Prostate gland (tissue), 2 donors: ENCODE measurements at regions not wholly inside any gene's neighbourhood (a gene's known extent, or its start where the extent isn't known, plus 50 kb on each side); places are given as distances from the start of the nearest gene placed in this dataset.

Source experiments
- CTCF ChIP-seq, 4 experiments: fragments of 200-600 bp in 2 of 4; fragments of 450-650 bp in 2 of 4; sonication (generic) in 2 of 4; IDR thresholded peaks; 1 replicate in 3 of 4; 2 replicates in 1 of 4; pipeline ENCODE4 v1.5.1; 2016 to 2019; ENCODE audit warnings: antibody characterized with exemption in 4 of 4, mild to moderate bottlenecking in 2 of 4, moderate library complexity in 2 of 4
- POLR2A ChIP-seq: fragments of 450-650 bp; IDR thresholded peaks from one replicate; pipeline ENCODE4 v1.6.1; 2016; ENCODE audit warnings: antibody characterized with exemption, mild to moderate bottlenecking
- POLR2AphosphoS5 ChIP-seq: sonication (generic); formaldehyde crosslinking; IDR thresholded peaks from one replicate; pipeline ENCODE4 v1.6.1; 2017; ENCODE audit warnings: antibody characterized with exemption

GRCh38 chr3:40951636-40952035, 247.7 kb upstream of the CTNNB1 start:
- TF ChIP-seq CTCF (IDR thresholded peaks at IDR 0.05) (no peak), POLR2AphosphoS5 (no peak), POLR2A (no peak)
